Panc1 (cell line): ENCODE measurements at regions not wholly inside any gene's neighbourhood (a gene's known extent, or its start where the extent isn't known, plus 50 kb on each side); places are given as distances from the start of the nearest gene placed in this dataset.

ENCODE experiments used
- ATAC-seq: fragments of 200-7000 bp; cut with Tn5 transposase; 2 replicates; pipeline ENCODE4 v1.9.1; 2020; ENCODE audit warnings: mild to moderate bottlenecking, moderate library complexity
- BruUV-seq: library from RNA; stranded (reverse); fragments of 400-500 nt; replicated peaks from 2 replicates; lab custom pipeline; 2021; lab: Mats Ljungman, UMichigan
- CTCF ChIA-PET: fragments of 300-600 bp; sonication (Branson Sonifier 250); formaldehyde crosslinking; loops from one replicate; lab custom pipeline; 2022; ENCODE audit warnings: antibody characterized with exemption; lab: Charles Lee
- POLR2A ChIA-PET: fragments of 300-600 bp; sonication (Branson Sonifier 250); formaldehyde crosslinking; loops from one replicate; lab custom pipeline; 2022; ENCODE audit warnings: antibody characterized with exemption; lab: Charles Lee
- DNase-seq: peaks from one replicate; pipeline ENCODE4 v3.0.0-alpha.2; 2010; ENCODE audit warnings: low read depth, low spot score
- H3K27ac ChIP-seq: 2 replicates; pipeline ENCODE4 v1.5.1; 2011; ENCODE audit warnings: mild to moderate bottlenecking, low read length, inconsistent platforms
- H3K27me3 ChIP-seq: fragments of 200-500 bp; sonication (Bioruptor generic); 2 replicates; pipeline ENCODE4 v1.6.0; 2014; ENCODE audit warnings: low read length, inconsistent platforms; ENCODE audit not compliant: control insufficient read depth, insufficient read depth
- H3K36me3 ChIP-seq: fragments of 200-500 bp; sonication (Bioruptor generic); 2 replicates; pipeline ENCODE4 v1.5.1; 2014; ENCODE audit warnings: inconsistent platforms, mild to moderate bottlenecking, low read length, moderate library complexity; ENCODE audit not compliant: control insufficient read depth, insufficient read depth
- H3K4me1 ChIP-seq: 2 replicates; pipeline ENCODE4 v1.5.1; 2011; ENCODE audit warnings: inconsistent platforms, mild to moderate bottlenecking, low read length, moderate library complexity; ENCODE audit not compliant: control insufficient read depth, insufficient read depth
- H3K4me3 ChIP-seq, 2 experiments: 2 replicates each; pipeline ENCODE4 v1.5.1; 2011 to 2012; ENCODE audit warnings: low read depth in 2 of 2, low read length in 2 of 2, mild to moderate bottlenecking in 2 of 2, inconsistent platforms in 1 of 2, moderate library complexity in 1 of 2
- H3K9me3 ChIP-seq: fragments of 200-500 bp; sonication (Bioruptor generic); 2 replicates; pipeline ENCODE4 v1.5.1; 2014; ENCODE audit warnings: low read depth, mild to moderate bottlenecking, inconsistent platforms, low read length, moderate library complexity; ENCODE audit not compliant: control insufficient read depth, insufficient read depth
- CTCF ChIP-seq: fragments of 450-650 bp; IDR thresholded peaks from 2 replicates; pipeline ENCODE4 v1.5.1; 2017; ENCODE audit warnings: mild to moderate bottlenecking
- POLR2AphosphoS5 ChIP-seq: IDR thresholded peaks from 2 replicates; pipeline ENCODE4 v1.6.1; 2012; ENCODE audit warnings: mild to moderate bottlenecking, low read depth, low read length, moderate library complexity
- REST ChIP-seq, 2 experiments: IDR thresholded peaks; 2 replicates each; pipeline ENCODE4 v1.6.1; 2011 to 2012; ENCODE audit warnings: low read depth in 2 of 2, control low read depth in 1 of 2, low read length in 1 of 2, mild to moderate bottlenecking in 1 of 2, moderate library complexity in 1 of 2; ENCODE audit not compliant: insufficient read depth in 1 of 2
- SIN3A ChIP-seq: IDR thresholded peaks from 2 replicates; pipeline ENCODE4 v1.6.1; 2012; ENCODE audit warnings: low read depth, mild to moderate bottlenecking, low read length, moderate library complexity, borderline replicate concordance; ENCODE audit not compliant: insufficient read depth
- TCF7L2 ChIP-seq: IDR thresholded peaks from 2 replicates; pipeline ENCODE4 v1.6.1; 2011; ENCODE audit warnings: mild to moderate bottlenecking, low read depth, low read length, inconsistent platforms
- in situ Hi-C: cut with HindIII; loops from 2 replicates; pipeline ENCODE4 v1.10.0; 2016; ENCODE audit warnings: low sequenced_read_pairs, low pct_unique_long_range_greater_than_20kb
- intact Hi-C: fragments of 100-400 bp; cut with micrococcal nuclease; formaldehyde crosslinking; loops from one replicate; pipeline ENCODE4 v1.10.0; 2022; ENCODE audit not compliant: unreplicated experiment

- in situ Hi-C loops, result no loop called here
- intact Hi-C loops, result no loop called here
- DNase-seq (no peak), ATAC-seq (no peak)
- Histone ChIP-seq H3K9me3 (no peaks in the 10 kb centered on the region; the same call in 1 of the 2 replicates), H3K27me3 (no peaks in the 10 kb centered on the region), H3K36me3 (no peaks in the 10 kb centered on the region), H3K4me3 (no peak overlapping the region), H3K27ac (no peak overlapping the region), H3K4me1 (no peaks in the 10 kb centered on the region; the same call in 1 of the 2 replicates)
- ChIA-PET CTCF (no interaction called here), POLR2A (no interaction called here)
- no TSS peak for BruUV-seq
- TF ChIP-seq SIN3A (no peak), CTCF (no peak), TCF7L2 (no peak), POLR2AphosphoS5 (no peak), REST (IDR thresholded peaks at IDR 0.05; ENCODE audit: insufficient read depth in 1 of 2, low read depth in 2 of 2, low read length in 1 of 2) (no peak)
Observed at GRCh38 chr5:15261269-15261995, 238.5 kb upstream of the FBXL7 start.

- intact Hi-C loops, result no loop called here
- no peaks in the 10 kb centered on the region; the same call in 1 of the 2 replicates for H3K4me1 ChIP-seq
- H3K9me3 ChIP-seq, result no peaks in the 10 kb centered on the region; the same call in 1 of the 2 replicates
- H3K36me3 ChIP-seq, result no peaks in the 10 kb centered on the region
- CTCF ChIA-PET, result no interaction called here
- no peaks in the 10 kb centered on the region for H3K27me3 ChIP-seq
- DNase-seq (no peak), ATAC-seq (no peak)
- POLR2A ChIA-PET, result no interaction called here
- no peak overlapping the region for H3K4me3 ChIP-seq
- H3K27ac ChIP-seq, result no peak overlapping the region
- in situ Hi-C loops, result no loop called here
- no TSS peak for BruUV-seq
- TF ChIP-seq POLR2AphosphoS5 (no peak), TCF7L2 (no peak), SIN3A (no peak), CTCF (no peak), REST (IDR thresholded peaks at IDR 0.05; ENCODE audit: insufficient read depth in 1 of 2, low read depth in 2 of 2, low read length in 1 of 2) (no peak)
Observed at GRCh38 chr5:15260356-15261268, 239.4 kb upstream of the FBXL7 start.
